Testis (tissue), 2 donors: ENCODE measurements at regions not wholly inside any gene's neighbourhood (a gene's known extent, or its start where the extent isn't known, plus 50 kb on each side); places are given as distances from the start of the nearest gene placed in this dataset.

Source experiments
- DNase-seq: peaks from one replicate; pipeline ENCODE4 v3.0.0-alpha.2; 2019
- H3K27ac ChIP-seq, 2 donors: fragments of 200-600 bp; sonication (generic); one replicate each; pipeline ENCODE4 v1.5.1; 2019
- H3K27me3 ChIP-seq: fragments of 200-600 bp; sonication (generic); one replicate; pipeline ENCODE4 v1.5.1; 2019
- H3K36me3 ChIP-seq: fragments of 200-600 bp; sonication (generic); one replicate; pipeline ENCODE4 v1.5.1; 2017; ENCODE audit warnings: low read depth; ENCODE audit errors: missing control alignments
- H3K4me1 ChIP-seq: fragments of 200-600 bp; sonication (generic); one replicate; pipeline ENCODE4 v1.5.1; 2019
- H3K4me3 ChIP-seq, 2 donors: fragments of 200-600 bp; sonication (generic); one replicate each; pipeline ENCODE4 v1.5.1; 2017 to 2019
- H3K9me3 ChIP-seq: fragments of 200-600 bp; sonication (generic); one replicate; pipeline ENCODE4 v1.5.1; 2017
- POLR2A ChIP-seq: fragments of 450-650 bp; IDR thresholded peaks from one replicate; pipeline ENCODE4 v1.6.1; 2017; ENCODE audit warnings: antibody characterized with exemption, mild to moderate bottlenecking, moderate library complexity
- WGBS, 2 donors: methylation state at CpG; one replicate each; pipeline ENCODE4 v1.1.5; 2018; 5-methylcytosine and 5-hydroxymethylcytosine counted together
- intact Hi-C: fragments of 100-400 bp; cut with DNase I; formaldehyde crosslinking; loops from one replicate; pipeline ENCODE4 v1.15.1; 2023; ENCODE audit warnings: low total_unique reads
- TF ChIP-seq, protein P1 (sequence below), 3 experiments: fragments of 450-650 bp in 2 of 3; fragments of 200-600 bp in 1 of 3; sonication (generic) in 1 of 3; IDR thresholded peaks; one replicate each; pipeline ENCODE4 v1.5.1; 2016 to 2019; ENCODE audit warnings: antibody characterized with exemption in 3 of 3, mild to moderate bottlenecking in 2 of 3, moderate library complexity in 1 of 3

- WGBS, 2 donors = 36 to 37% methylated on average over 2 of the region's 2 CpGs
- no peak overlapping the region for H3K27ac ChIP-seq
- H3K4me1 ChIP-seq = no peaks in the 10 kb centered on the region
- no peaks in the 10 kb centered on the region for H3K9me3 ChIP-seq
- TF ChIP-seq POLR2A = no peak
- TF ChIP-seq, protein P1, sequence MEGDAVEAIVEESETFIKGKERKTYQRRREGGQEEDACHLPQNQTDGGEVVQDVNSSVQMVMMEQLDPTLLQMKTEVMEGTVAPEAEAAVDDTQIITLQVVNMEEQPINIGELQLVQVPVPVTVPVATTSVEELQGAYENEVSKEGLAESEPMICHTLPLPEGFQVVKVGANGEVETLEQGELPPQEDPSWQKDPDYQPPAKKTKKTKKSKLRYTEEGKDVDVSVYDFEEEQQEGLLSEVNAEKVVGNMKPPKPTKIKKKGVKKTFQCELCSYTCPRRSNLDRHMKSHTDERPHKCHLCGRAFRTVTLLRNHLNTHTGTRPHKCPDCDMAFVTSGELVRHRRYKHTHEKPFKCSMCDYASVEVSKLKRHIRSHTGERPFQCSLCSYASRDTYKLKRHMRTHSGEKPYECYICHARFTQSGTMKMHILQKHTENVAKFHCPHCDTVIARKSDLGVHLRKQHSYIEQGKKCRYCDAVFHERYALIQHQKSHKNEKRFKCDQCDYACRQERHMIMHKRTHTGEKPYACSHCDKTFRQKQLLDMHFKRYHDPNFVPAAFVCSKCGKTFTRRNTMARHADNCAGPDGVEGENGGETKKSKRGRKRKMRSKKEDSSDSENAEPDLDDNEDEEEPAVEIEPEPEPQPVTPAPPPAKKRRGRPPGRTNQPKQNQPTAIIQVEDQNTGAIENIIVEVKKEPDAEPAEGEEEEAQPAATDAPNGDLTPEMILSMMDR (IDR thresholded peaks at IDR 0.05) = no peak
- no peak overlapping the region for H3K4me3 ChIP-seq
- intact Hi-C loops = no loop called here
- H3K27me3 ChIP-seq = no peaks in the 10 kb centered on the region
- H3K36me3 ChIP-seq = no peaks in the 10 kb centered on the region
- no peak for DNase-seq
Observed at GRCh38 chr3:88312256-88312655, 162.5 kb downstream of the C3orf38 start.

DNA sequence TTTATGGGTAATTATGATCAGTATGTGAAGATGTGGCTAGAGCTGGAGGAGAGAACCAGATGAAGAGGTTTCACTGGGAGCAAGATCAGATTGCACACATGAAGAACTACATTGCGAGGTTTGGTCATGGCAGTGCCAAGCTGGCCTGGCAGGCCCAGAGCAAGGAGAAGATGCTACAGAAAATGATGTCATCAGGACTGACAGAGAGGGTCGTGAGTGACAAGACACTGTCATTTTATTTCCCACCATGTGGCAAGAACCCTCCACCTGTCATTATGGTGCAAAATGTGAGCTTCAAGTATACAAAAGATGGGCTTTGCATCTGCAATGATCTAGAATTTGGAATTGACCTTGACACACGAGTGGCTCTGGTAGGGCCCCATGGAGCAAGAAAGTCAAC is 168.3 kb downstream of the C3orf38 start:
- 81% methylated on average over 3 of the region's 3 CpGs for WGBS, 2 donors
- Histone ChIP-seq H3K9me3 (no peaks in the 10 kb centered on the region), H3K4me3 (no peak overlapping the region), H3K36me3 (no peaks in the 10 kb centered on the region), H3K27ac (no peak overlapping the region), H3K4me1 (no peaks in the 10 kb centered on the region), H3K27me3 (no peaks in the 10 kb centered on the region)
- TF ChIP-seq, protein P1 (IDR thresholded peaks at IDR 0.05) = no peak
- TF ChIP-seq POLR2A = no peak
- intact Hi-C loops = no loop called here
- DNase-seq = no peak

DNA sequence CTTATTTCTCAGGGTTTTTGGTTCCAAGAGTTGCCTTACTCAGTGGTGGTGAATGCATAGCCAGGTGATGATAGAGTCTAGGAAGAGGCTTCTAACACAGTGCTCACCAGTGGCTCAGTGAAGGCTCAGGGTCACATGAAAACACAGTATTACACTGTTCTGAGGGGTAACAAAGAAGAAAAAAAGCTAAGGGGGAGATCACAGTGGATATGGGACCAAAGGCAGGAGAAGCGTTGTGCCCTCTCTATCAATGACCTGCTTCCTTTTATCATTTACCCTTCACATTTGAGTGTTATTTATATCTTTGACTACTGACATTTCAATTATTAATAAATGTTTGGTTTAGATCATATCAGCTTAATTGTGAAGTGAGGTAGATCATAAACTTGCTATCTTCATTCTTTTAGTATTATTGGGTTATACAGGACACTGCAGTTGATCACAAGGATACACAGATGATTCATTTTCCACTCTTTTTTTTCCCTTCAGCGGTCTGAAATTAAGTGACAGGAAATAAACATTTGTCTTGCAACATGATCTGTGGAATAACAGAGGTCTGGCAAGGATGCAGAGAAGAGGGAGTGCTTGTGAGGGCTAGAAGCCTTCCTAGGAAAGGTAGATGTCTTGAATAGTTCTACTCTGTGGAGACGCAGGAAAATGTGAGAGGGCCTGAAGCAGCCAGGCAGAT is 171.7 kb downstream of the C3orf38 start:
- 53% methylated on average over 3 of the region's 3 CpGs for WGBS, 2 donors
- Histone ChIP-seq H3K4me3 (no peak overlapping the region), H3K36me3 (no peaks in the 10 kb centered on the region), H3K9me3 (no peaks in the 10 kb centered on the region), H3K27me3 (no peaks in the 10 kb centered on the region), H3K27ac (no peak overlapping the region), H3K4me1 (no peaks in the 10 kb centered on the region)
- TF ChIP-seq, protein P1 (IDR thresholded peaks at IDR 0.05) = no peak
- TF ChIP-seq POLR2A = no peak
- intact Hi-C loops = no loop called here
- DNase-seq = no peak

GRCh38 chr3:88324788-88325187 is 175.0 kb downstream of the C3orf38 start:
- H3K27ac ChIP-seq = no peak overlapping the region
- TF ChIP-seq POLR2A = no peak
- TF ChIP-seq, protein P1 (IDR thresholded peaks at IDR 0.05) = no peak
- no peak for DNase-seq
- no peaks in the 10 kb centered on the region for H3K27me3 ChIP-seq
- H3K4me3 ChIP-seq = no peak overlapping the region
- intact Hi-C loops = no loop called here
- no peaks in the 10 kb centered on the region for H3K9me3 ChIP-seq
- H3K4me1 ChIP-seq = no peaks in the 10 kb centered on the region
- H3K36me3 ChIP-seq = no peaks in the 10 kb centered on the region
- 80 to 83% methylated on average over 2 of the region's 2 CpGs for WGBS, 2 donors
